ENCODE measurements at regions not wholly inside any gene's neighbourhood (a gene's known extent, or its start where the extent isn't known, plus 50 kb on each side); places are given as distances from the start of the nearest gene placed in this dataset.

- no peak for TF ChIP-seq POLR2A (IDR thresholded peaks at IDR 0.05)
- no peak for TF ChIP-seq CTCF (IDR thresholded peaks at IDR 0.05)
Measured at GRCh38 chr14:97602438-97603117, 805.4 kb downstream of the VRK1 start.

Measured in prostate gland (tissue), 2 donors.